T-cell (primary cell): ENCODE measurements at regions not wholly inside any gene's neighbourhood (a gene's known extent, or its start where the extent isn't known, plus 50 kb on each side); places are given as distances from the start of the nearest gene placed in this dataset.
"Not testable (repeated sequence)": the region's sequence is repeated elsewhere in the genome, so short reads cannot be mapped to it uniquely, and the experiment has no call there.

Experiments used
- ATAC-seq, 4 experiments: fragments of 200-7000 bp in 3 of 4; fragments of 150-1000 bp in 1 of 4; cut with Tn5 transposase; replicated peaks in 1 of 4; 1 replicate in 3 of 4; 2 replicates in 1 of 4; pipeline ENCODE4 v1.10.0; 2021; ENCODE audit warnings: moderate library complexity in 3 of 4, mild to moderate bottlenecking in 2 of 4, moderate number of reproducible peaks in 1 of 4
- CTCF ChIA-PET, 2 donors: fragments of 300-600 bp; sonication (Branson Sonifier 250); formaldehyde crosslinking; loops; one replicate each; lab custom pipeline; 2022; ENCODE audit warnings: antibody characterized with exemption in 2 of 2; lab: Charles Lee
- POLR2A ChIA-PET, 2 donors: fragments of 300-600 bp; sonication (Branson Sonifier 250); formaldehyde crosslinking; loops; one replicate each; lab custom pipeline; 2022; ENCODE audit warnings: antibody characterized with exemption in 2 of 2; lab: Charles Lee
- DNase-seq, 35 experiments: peaks; one replicate each; pipeline versions ENCODE4 v3.0.0 to v3.0.0-alpha.2; 2013 to 2023
- H3K27ac ChIP-seq: one replicate; pipeline ENCODE4 v1.5.1; 2013; ENCODE audit warnings: low read length
- H3K27me3 ChIP-seq, 2 experiments: replicated peaks in 1 of 2; 1 replicate in 1 of 2; 2 replicates in 1 of 2; pipeline versions ENCODE4 v1.6.1 to v1.7.0; 2013; ENCODE audit warnings: low read length in 1 of 2, mixed read lengths in 1 of 2; ENCODE audit not compliant: control insufficient read depth in 2 of 2, insufficient read depth in 2 of 2; ENCODE audit errors: extremely low read depth in 1 of 2
- H3K36me3 ChIP-seq, 2 donors: 1 replicate in 1 of 2; 2 replicates in 1 of 2; pipeline versions ENCODE4 v1.6.1 to v1.7.0; 2013; ENCODE audit warnings: low read length in 1 of 2; ENCODE audit not compliant: control insufficient read depth in 2 of 2, insufficient read depth in 1 of 2; ENCODE audit errors: extremely low read depth in 1 of 2
- H3K4me1 ChIP-seq, 2 experiments: 1 replicate in 1 of 2; 2 replicates in 1 of 2; pipeline versions ENCODE4 v1.6.1 to v1.7.0; 2013; ENCODE audit warnings: low read length in 2 of 2, mixed read lengths in 1 of 2; ENCODE audit not compliant: insufficient read depth in 2 of 2, control insufficient read depth in 1 of 2; ENCODE audit errors: extremely low read depth in 1 of 2
- H3K4me3 ChIP-seq, 2 donors: 1 replicate in 1 of 2; 2 replicates in 1 of 2; pipeline versions ENCODE4 v1.5.1 to v1.7.0; 2013; ENCODE audit warnings: mild to moderate bottlenecking in 2 of 2, low read length in 1 of 2, moderate library complexity in 1 of 2; ENCODE audit not compliant: control insufficient read depth in 1 of 2; ENCODE audit errors: extremely low read depth in 1 of 2
- H3K9me3 ChIP-seq: 2 replicates; pipeline ENCODE4 v1.7.0; 2013
- H3K27ac Mint-ChIP-seq, 2 donors: one replicate each; pipeline ENCODE4 v1.8.0; 2020 to 2021; ENCODE audit warnings: mild to moderate bottlenecking in 2 of 2, mixed read lengths in 2 of 2
- H3K27me3 Mint-ChIP-seq, 2 donors: one replicate each; pipeline ENCODE4 v1.8.0; 2021 to 2022; ENCODE audit warnings: mixed read lengths in 2 of 2
- H3K36me3 Mint-ChIP-seq: one replicate; pipeline ENCODE4 v1.8.0; 2021; ENCODE audit warnings: mixed read lengths
- H3K4me1 Mint-ChIP-seq, 3 donors: one replicate each; pipeline ENCODE4 v1.8.0; 2020 to 2022; ENCODE audit warnings: mixed read lengths in 3 of 3, mild to moderate bottlenecking in 1 of 3
- H3K4me3 Mint-ChIP-seq, 3 donors: one replicate each; pipeline ENCODE4 v1.8.0; 2020 to 2022; ENCODE audit warnings: mild to moderate bottlenecking in 3 of 3, mixed read lengths in 3 of 3, moderate library complexity in 3 of 3
- H3K9me3 Mint-ChIP-seq, 3 donors: one replicate each; pipeline ENCODE4 v1.8.0; 2020 to 2022; ENCODE audit warnings: mixed read lengths in 3 of 3
- WGBS: methylation state at CpG from one replicate; pipeline ENCODE4 v1.1.5; 2013; ENCODE audit warnings: missing lambda C conversion rate; ENCODE audit not compliant: insufficient coverage; 5-methylcytosine and 5-hydroxymethylcytosine counted together

- Mint-ChIP-seq H3K9me3 (peaks cover 0 to 17% (median 0%) of the 10 kb centered on the region in 3 donors), H3K36me3 (no peaks in the 10 kb centered on the region), H3K27ac (no peak overlapping the region), H3K4me1 (no peaks in the 10 kb centered on the region), H3K27me3 (peaks cover 29 to 54% of the 10 kb centered on the region in 2 donors), H3K4me3 (no peak overlapping the region)
- Histone ChIP-seq H3K27ac (no peak overlapping the region), H3K4me1 (no peaks in the 10 kb centered on the region), H3K36me3 (no peaks in the 10 kb centered on the region), H3K27me3 (peaks cover 0 to 2% of the 10 kb centered on the region in 2 experiments), H3K4me3 (no peak overlapping the region), H3K9me3 (no peaks in the 10 kb centered on the region)
- ATAC-seq (no peak), DNase-seq (no peak)
- ChIA-PET POLR2A (no interaction called here), CTCF (no interaction called here)
- 68% methylated on average over 4 of the region's 4 CpGs for WGBS
Measured at GRCh38 chr5:38692346-38692745, 135.9 kb upstream of the LIFR start.

- Histone ChIP-seq H3K27me3 (peaks cover 0 to 2% of the 10 kb centered on the region in 2 experiments), H3K36me3 (no peaks in the 10 kb centered on the region), H3K9me3 (no peaks in the 10 kb centered on the region), H3K4me1 (no peaks in the 10 kb centered on the region), H3K27ac (no peak overlapping the region), H3K4me3 (no peak overlapping the region)
- Mint-ChIP-seq H3K27me3 (peaks cover 26 to 51% of the 10 kb centered on the region in 2 donors), H3K4me1 (no peaks in the 10 kb centered on the region), H3K36me3 (no peaks in the 10 kb centered on the region), H3K9me3 (peaks cover 0 to 14% (median 0%) of the 10 kb centered on the region in 3 donors), H3K4me3 (no peak overlapping the region), H3K27ac (no peak overlapping the region)
- ChIA-PET POLR2A (no interaction called here), CTCF (no interaction called here)
- DNase-seq (no peak), ATAC-seq (no peak)
- 71% methylated on average over 5 of the region's 6 CpGs for WGBS
Measured at GRCh38 chr5:38692781-38693527, 136.5 kb upstream of the LIFR start.

- H3K9me3 Mint-ChIP-seq: peaks cover 0 to under 1% (median 0%) of the 10 kb centered on the region in 3 donors
- H3K36me3 ChIP-seq: no peaks in the 10 kb centered on the region
- H3K4me3 ChIP-seq: no peak overlapping the region
- peaks cover 0 to 2% of the 10 kb centered on the region in 2 experiments for H3K27me3 ChIP-seq
- 40% methylated on average over 1 of the region's 9 CpGs for WGBS
- H3K27ac ChIP-seq: no peak overlapping the region
- DNase-seq (no peak), ATAC-seq (no peak)
- no peaks in the 10 kb centered on the region for H3K9me3 ChIP-seq
- CTCF ChIA-PET: no interaction called here
- no peaks in the 10 kb centered on the region for H3K4me1 Mint-ChIP-seq
- no peak overlapping the region for H3K27ac Mint-ChIP-seq
- peaks cover 18 to 32% of the 10 kb centered on the region in 2 donors for H3K27me3 Mint-ChIP-seq
- no peak overlapping the region for H3K4me3 Mint-ChIP-seq
- H3K4me1 ChIP-seq: no peaks in the 10 kb centered on the region
- POLR2A ChIA-PET: no interaction called here
- no peaks in the 10 kb centered on the region for H3K36me3 Mint-ChIP-seq
Measured at GRCh38 chr5:38695021-38695958, 138.8 kb upstream of the LIFR start.

GRCh38 chr5:38697013-38697412 is 140.6 kb upstream of the LIFR start:
- DNase-seq: no peak
- no peaks in the 10 kb centered on the region for H3K4me1 ChIP-seq
- H3K9me3 Mint-ChIP-seq: peaks cover 0 to 3% (median 0%) of the 10 kb centered on the region in 3 donors
- no peak overlapping the region for H3K27ac Mint-ChIP-seq
- ATAC-seq: no peak
- H3K27me3 ChIP-seq: peaks cover 0 to 2% of the 10 kb centered on the region in 2 experiments
- no peaks in the 10 kb centered on the region for H3K4me1 Mint-ChIP-seq
- CTCF ChIA-PET: no interaction called here
- H3K36me3 Mint-ChIP-seq: no peaks in the 10 kb centered on the region
- POLR2A ChIA-PET: no interaction called here
- no peak overlapping the region for H3K27ac ChIP-seq
- no peak overlapping the region for H3K4me3 ChIP-seq
- H3K9me3 ChIP-seq: no peaks in the 10 kb centered on the region
- no peaks in the 10 kb centered on the region for H3K36me3 ChIP-seq
- H3K27me3 Mint-ChIP-seq: peaks cover 18 to 31% of the 10 kb centered on the region in 2 donors
- H3K4me3 Mint-ChIP-seq: no peak overlapping the region

- H3K27me3 Mint-ChIP-seq: peaks cover 4 to 16% of the 10 kb centered on the region in 2 donors
- H3K9me3 ChIP-seq, POLR2A ChIA-PET, H3K4me3 Mint-ChIP-seq, H3K4me1 ChIP-seq, H3K27ac Mint-ChIP-seq, H3K36me3 ChIP-seq, H3K4me3 ChIP-seq, ATAC-seq, H3K27ac ChIP-seq, DNase-seq, CTCF ChIA-PET, H3K27me3 ChIP-seq, H3K4me1 Mint-ChIP-seq, H3K9me3 Mint-ChIP-seq, H3K36me3 Mint-ChIP-seq: not testable (repeated sequence)
- WGBS: no CpG with 5 or more reads among the region's 4 CpGs
Measured at GRCh38 chr5:38705529-38705928, 140.3 kb upstream of the OSMR start.

- Mint-ChIP-seq H3K36me3 (no peaks in the 10 kb centered on the region), H3K27me3 (peaks cover 0 to 10% of the 10 kb centered on the region in 2 donors), H3K4me3 (no peak overlapping the region), H3K27ac (no peak overlapping the region), H3K4me1 (no peaks in the 10 kb centered on the region), H3K9me3 (peaks cover 0 to 8% (median 0%) of the 10 kb centered on the region in 3 donors)
- Histone ChIP-seq H3K4me3 (no peak overlapping the region), H3K27ac (no peak overlapping the region), H3K4me1 (no peaks in the 10 kb centered on the region), H3K36me3 (no peaks in the 10 kb centered on the region), H3K27me3 (no peaks in the 10 kb centered on the region), H3K9me3 (no peaks in the 10 kb centered on the region)
- CTCF ChIA-PET: no interaction called here
- POLR2A ChIA-PET: no interaction called here
- no peak for DNase-seq
- 63% methylated on average over 1 of the region's 3 CpGs for WGBS
- ATAC-seq: no peak
Measured at GRCh38 chr5:38706376-38706775, 139.4 kb upstream of the OSMR start.
